Ishikawa (cell line): ENCODE measurements at regions not wholly inside any gene's neighbourhood (a gene's known extent, or its start where the extent isn't known, plus 50 kb on each side); places are given as distances from the start of the nearest gene placed in this dataset.

ENCODE experiments used
- CEBPB ChIP-seq: IDR thresholded peaks from 2 replicates; pipeline ENCODE4 v1.6.1; 2012
- CREB1 ChIP-seq: IDR thresholded peaks from 2 replicates; pipeline ENCODE4 v1.6.1; 2012; ENCODE audit warnings: low read depth
- EGR1 ChIP-seq: IDR thresholded peaks from 2 replicates; pipeline ENCODE4 v1.6.1; 2012
- EP300 ChIP-seq: IDR thresholded peaks from 2 replicates; pipeline ENCODE4 v1.6.1; 2012; ENCODE audit warnings: borderline replicate concordance
- FOXM1 ChIP-seq: IDR thresholded peaks from 2 replicates; pipeline ENCODE4 v1.6.1; 2012; ENCODE audit warnings: low read depth, borderline replicate concordance
- MAX ChIP-seq: IDR thresholded peaks from 2 replicates; pipeline ENCODE4 v1.6.1; 2012
- NFIC ChIP-seq: IDR thresholded peaks from 2 replicates; pipeline ENCODE4 v1.6.1; 2012
- RAD21 ChIP-seq: IDR thresholded peaks from 2 replicates; pipeline ENCODE4 v1.6.1; 2012; ENCODE audit warnings: low read depth
- REST ChIP-seq: IDR thresholded peaks from 2 replicates; pipeline ENCODE4 v1.6.1; 2012; ENCODE audit warnings: low read depth, mild to moderate bottlenecking
- TAF1 ChIP-seq: IDR thresholded peaks from 2 replicates; pipeline ENCODE4 v1.6.1; 2012; ENCODE audit warnings: low read depth, mild to moderate bottlenecking
- TCF12 ChIP-seq: IDR thresholded peaks from 2 replicates; pipeline ENCODE4 v1.6.1; 2012; ENCODE audit warnings: low read depth
- TEAD4 ChIP-seq: IDR thresholded peaks from 2 replicates; pipeline ENCODE4 v1.6.1; 2012
- USF1 ChIP-seq: IDR thresholded peaks from 2 replicates; pipeline ENCODE4 v1.6.1; 2012
- YY1 ChIP-seq: IDR thresholded peaks from 2 replicates; pipeline ENCODE4 v1.6.1; 2012; ENCODE audit warnings: low read depth
- ZBTB7A ChIP-seq: IDR thresholded peaks from 2 replicates; pipeline ENCODE4 v1.6.1; 2012; ENCODE audit warnings: low read depth

DNA sequence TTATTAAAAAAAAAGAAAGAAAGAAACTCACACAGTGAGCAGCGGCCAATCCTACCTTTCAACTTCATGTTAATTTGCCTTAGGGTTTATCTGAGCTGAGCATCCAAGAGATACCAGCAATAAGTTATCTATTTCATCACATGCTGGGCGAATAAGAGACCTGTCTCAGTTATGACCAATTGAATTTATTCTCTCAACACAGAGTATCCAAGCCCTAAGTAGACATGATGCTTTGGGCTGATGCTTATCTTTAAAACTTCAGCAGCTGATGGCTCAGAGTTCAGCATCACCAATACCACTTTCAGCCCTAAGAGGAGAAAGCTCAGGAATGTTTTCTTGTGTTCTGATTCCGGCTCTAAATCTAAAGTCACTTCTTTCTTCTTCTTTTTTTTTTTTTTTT, 489.0 kb upstream of the ZFHX3 start:
- TF ChIP-seq CREB1 (no peak), REST (no peak), MAX (no peak), USF1 (no peak), YY1 (no peak), TCF12 (no peak), ZBTB7A (no peak), CEBPB (no peak), EP300 (no peak), FOXM1 (no peak), TEAD4 (no peak), RAD21 (no peak), EGR1 (no peak)

GRCh38 chr16:73531021-73531420, 483.1 kb upstream of the ZFHX3 start:
- TF ChIP-seq MAX (no peak), TCF12 (no peak), RAD21 (no peak), FOXM1 (no peak), CEBPB (no peak), CREB1 (no peak), NFIC (no peak), EGR1 (no peak), USF1 (no peak), TAF1 (no peak), REST (no peak), TEAD4 (no peak), YY1 (no peak), EP300 (no peak), ZBTB7A (no peak)

DNA sequence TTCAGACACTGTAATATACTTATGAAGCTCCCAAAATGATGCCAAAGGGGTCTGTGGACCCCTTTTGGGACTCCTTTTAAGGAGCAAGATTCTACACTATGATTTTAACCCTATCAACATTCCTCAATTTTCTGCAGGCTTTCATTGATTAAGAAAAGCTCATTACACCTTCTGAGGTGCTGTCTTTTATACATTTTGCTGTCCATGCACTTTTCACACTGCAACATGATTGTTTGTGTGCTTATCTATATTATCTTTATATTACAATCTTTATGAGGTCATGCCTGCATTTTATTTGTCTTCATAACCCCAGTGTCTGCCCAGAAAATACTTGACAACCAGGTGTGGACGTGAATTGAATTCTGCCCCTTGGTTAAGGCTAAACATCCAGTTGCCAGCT, 482.6 kb upstream of the ZFHX3 start:
- TF ChIP-seq CREB1 (no peak), NFIC (no peak), MAX (no peak), EGR1 (no peak), REST (no peak), TEAD4 (no peak), ZBTB7A (no peak), USF1 (no peak), TCF12 (no peak), CEBPB (no peak), YY1 (no peak)

DNA sequence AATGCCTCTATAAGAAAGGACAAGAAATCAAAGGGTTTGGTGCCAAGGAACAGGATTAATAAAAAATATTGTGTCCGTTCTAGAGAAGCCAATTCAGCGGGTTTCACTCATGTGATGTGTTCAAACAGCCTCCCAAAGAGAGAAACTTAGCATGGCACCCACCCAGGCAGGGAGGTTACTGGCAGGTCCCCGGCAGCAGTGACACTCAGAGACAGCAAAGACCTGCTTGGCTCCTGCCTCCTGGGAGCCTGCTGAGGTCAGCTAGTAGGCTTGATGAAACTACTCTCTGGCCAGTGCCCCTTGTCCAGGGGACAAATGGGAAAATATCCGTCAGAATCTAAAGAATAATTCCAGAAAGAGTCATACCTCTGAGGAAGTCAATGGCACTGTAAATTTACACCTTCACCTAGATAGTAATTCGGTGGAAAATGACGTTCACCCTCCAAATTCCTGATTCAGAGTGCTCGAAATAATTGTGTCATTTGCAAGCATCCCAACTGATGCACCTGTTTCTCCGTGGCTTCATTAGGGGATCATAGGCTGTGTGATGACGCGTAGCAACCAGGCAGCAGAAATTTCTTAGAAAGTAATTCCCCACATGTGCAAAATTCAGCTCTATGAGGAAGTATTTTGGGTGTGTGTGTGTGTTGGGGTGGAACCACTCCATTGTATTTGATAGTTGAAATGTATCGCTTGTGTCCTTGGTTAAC, 481.5 kb upstream of the ZFHX3 start:
- TF ChIP-seq TCF12: no peak
- no peak for TF ChIP-seq USF1
- no peak for TF ChIP-seq TEAD4
- no peak for TF ChIP-seq CEBPB
- TF ChIP-seq EP300: no peak
- no peak for TF ChIP-seq NFIC
- TF ChIP-seq YY1: no peak
- no peak for TF ChIP-seq TAF1
- TF ChIP-seq ZBTB7A: no peak
- no peak for TF ChIP-seq RAD21
- TF ChIP-seq EGR1: no peak
- TF ChIP-seq CREB1: no peak
- TF ChIP-seq FOXM1: no peak
- TF ChIP-seq MAX: no peak
- no peak for TF ChIP-seq REST
